ENCODE measurements at regions not wholly inside any gene's neighbourhood (a gene's known extent, or its start where the extent isn't known, plus 50 kb on each side); places are given as distances from the start of the nearest gene placed in this dataset.

GRCh38 chr14:57080691-57081090, 188.0 kb downstream of the EXOC5 start:
- no peak for TF ChIP-seq CTCF (IDR thresholded peaks at IDR 0.05; ENCODE audit: extremely low read depth in 1 of 2, insufficient read depth in 1 of 2, low read depth in 1 of 2, low read length in 2 of 2)
- TF ChIP-seq EZH2 (IDR thresholded peaks at IDR 0.05; ENCODE audit: borderline replicate concordance, low read depth, low read length, severe bottlenecking), result no peak
- TF ChIP-seq POLR2A (IDR thresholded peaks at IDR 0.05; ENCODE audit: low read depth, low read length), result no peak
- TF ChIP-seq POLR2AphosphoS5 (IDR thresholded peaks at IDR 0.05; ENCODE audit: insufficient read depth, low read depth, low read length), result no peak
- no peak for TF ChIP-seq GATA2 (IDR thresholded peaks at IDR 0.05; ENCODE audit: insufficient read depth, insufficient read length, low read depth, low read length)
- no peak for TF ChIP-seq MAX (IDR thresholded peaks at IDR 0.05; ENCODE audit: insufficient read depth, insufficient read length)
- TF ChIP-seq FOS (IDR thresholded peaks at IDR 0.05; ENCODE audit: borderline replicate concordance, insufficient read depth, low read length), result no peak
